GM18870 (cell line): ENCODE measurements at regions not wholly inside any gene's neighbourhood (a gene's known extent, or its start where the extent isn't known, plus 50 kb on each side); places are given as distances from the start of the nearest gene placed in this dataset.

Source experiments
- ATAC-seq: cut with Tn5 transposase; IDR thresholded peaks from one replicate; pipeline ENCODE4 v1.9.1; 2021; ENCODE audit warnings: moderate library complexity; ENCODE audit not compliant: unreplicated experiment

DNA sequence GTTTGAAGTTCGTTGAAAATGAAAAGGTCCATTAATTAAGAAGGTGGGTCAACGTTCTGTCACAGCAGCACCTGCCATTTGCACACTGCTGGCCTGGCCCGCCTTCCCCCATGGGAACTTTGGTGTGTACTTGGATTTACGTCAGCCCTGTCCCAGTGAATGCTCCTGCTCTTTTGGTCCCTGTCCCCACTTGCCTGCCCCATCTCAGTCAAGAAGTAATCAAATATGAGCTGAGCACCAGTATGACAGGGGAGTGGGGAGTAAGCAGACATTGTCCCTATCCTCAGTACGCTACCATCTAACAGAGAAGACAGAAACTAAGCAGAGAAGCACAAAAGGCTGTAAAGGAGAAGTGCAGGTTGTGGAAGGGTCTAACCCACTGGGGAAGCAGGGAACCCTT is 65.1 kb downstream of the SLC4A3 start:
- no peak for ATAC-seq

DNA sequence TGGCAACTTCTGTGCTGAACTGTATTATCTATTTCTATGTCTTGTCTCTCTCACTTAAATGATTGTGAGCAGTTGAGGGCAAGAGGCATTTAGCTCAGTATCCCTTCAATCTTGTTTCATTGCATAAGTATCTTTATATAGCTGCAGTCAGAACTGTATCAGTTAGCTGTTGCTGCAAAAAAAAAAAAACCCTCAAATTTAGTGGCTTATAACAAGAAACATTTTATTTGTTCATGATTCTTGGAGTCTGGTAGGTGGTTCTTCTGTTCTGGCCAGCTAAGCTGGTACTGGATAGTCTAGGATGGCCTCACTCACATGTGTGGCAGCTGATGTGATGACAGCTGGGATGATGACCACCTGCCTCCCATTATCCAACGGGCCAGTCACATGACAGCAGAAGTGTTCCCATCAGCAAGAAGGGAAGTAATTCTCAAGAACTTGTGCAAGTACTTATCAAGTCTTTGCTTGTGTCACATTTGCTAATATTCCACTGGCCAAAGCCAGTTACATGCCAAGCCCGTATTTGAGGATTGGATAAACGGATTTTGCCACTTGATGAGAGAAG is 67.8 kb downstream of the SLC4A3 start:
- ATAC-seq, result no peak

DNA sequence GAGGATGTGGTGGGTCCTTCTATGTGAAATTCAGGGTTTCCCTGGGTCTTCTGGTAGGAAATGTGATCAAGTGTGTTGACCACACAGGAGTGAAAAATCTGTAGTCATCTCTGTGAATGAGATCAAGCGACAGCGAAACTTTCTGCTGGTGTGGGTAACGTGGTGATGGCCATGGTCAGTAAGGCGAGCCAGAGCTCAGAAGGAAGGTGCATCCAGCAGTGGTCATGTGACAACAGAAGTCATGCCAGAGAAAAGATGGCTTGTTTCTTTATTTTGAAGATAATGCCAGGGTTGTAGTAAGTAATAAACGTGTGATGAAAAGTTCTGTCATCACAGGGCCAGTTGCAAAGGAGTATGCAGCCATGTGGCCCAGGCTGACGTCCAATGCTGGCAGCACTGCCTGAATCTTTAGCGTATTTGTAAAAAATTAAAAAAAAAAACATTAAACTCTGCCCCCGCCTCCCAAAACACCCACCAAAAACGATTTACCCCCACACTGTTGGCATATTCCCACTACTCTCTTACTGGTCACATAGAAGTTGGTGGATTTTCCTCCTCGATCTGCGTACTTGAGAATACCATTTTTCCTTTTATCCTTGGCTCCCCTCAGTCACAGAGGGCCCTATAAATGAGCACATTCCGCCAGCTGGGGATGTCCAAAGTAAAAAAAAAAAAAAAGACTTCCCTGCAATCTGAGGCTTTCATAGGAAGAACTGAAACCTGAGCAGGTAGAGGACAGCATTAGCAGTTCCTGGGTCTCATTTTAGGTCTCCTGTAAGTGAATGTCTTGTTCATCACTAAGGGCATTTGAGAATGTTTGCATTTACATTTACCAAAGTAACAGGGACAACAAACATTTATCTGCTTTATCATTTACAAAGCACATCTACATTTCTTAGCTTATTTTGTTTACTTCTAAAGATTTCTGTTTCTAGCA is 70.6 kb downstream of the SLC4A3 start:
- no peak for ATAC-seq

DNA sequence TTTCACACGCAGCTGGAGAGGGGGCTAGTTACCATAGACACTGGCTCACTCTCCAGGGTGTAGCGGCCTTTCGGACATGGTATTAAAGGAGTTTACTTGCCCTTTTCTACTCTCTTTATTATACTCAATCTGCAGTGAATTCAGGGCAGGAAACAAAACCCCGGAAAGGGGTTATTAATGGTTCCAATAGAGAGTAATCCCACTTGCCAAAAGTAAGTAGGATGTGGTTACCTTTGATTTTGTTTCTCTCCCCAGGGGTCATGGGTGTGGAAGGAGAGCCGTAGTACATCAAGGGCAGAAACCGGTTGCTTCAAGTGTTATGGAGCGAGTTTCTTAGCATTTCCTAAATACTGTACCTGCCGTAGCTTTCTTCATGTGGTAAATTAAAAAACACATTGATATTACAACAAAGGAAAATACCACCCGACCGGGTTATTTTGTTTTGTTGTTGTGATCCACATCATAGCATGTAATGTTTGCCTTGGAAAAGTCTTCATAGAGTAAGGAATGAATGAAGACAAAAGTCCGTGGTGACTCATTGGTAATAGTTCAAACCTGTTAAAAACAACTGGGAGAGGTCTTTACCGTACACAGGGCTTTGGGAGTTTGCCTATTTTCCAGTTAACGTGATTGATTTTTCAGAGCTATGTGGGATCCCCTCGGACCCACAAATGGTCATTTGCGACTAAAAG is 71.5 kb downstream of the SLC4A3 start:
- ATAC-seq, result no peak

DNA sequence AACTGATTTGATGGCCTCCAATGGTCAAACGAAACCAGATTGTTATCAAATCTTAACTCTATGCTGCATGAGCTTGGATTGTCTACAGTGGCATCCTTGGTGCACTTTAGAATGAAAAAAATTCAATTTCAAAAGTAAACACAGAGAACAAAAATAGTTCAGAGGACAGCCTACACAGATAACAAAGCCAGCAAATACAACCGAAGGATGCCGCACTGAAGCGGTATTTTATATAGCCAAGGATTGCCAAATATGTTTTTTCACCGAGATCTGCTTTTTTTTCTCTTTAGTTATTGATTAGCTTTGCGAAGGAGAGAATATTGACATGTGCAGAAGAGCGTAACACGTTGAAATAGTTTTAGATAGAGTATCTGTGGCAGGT is 72.0 kb downstream of the SLC4A3 start:
- no peak for ATAC-seq

DNA sequence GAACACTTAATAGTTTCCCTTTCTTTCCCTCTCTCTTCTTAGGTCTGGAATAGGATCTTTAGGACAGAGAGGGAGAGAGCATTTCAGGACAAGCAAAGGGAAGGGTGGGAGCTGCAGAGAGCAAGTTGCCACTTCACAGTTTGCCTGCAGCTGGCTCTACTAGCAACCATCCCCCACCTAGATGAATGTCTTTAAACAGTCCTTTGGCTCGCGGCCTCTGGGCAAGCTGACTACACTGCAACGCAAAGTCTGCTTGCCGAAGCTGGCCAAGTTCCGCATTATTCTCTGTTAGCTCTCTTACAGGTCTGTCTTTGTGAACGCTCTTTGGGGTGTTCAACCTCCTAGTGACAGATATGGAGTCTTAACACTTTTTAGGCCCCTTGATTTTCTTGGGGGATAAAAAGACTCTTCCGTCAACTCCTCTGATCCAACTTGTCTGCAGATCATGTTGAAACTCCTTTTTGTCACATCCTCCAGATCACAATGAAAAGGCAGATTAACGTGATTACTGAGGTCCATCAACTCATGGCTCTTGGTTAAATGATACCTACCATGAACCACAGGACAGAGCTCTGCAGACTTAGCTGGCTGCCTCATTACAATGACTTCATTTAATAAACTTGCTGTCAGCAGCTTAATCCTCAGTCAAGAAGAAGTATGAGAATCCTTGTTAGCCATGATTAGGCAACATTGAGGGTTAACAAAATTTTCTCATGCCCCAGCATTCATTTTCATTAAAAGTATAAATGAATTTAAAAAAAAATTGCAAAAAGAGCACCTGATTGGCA is 74.6 kb downstream of the SLC4A3 start:
- no peak for ATAC-seq

DNA sequence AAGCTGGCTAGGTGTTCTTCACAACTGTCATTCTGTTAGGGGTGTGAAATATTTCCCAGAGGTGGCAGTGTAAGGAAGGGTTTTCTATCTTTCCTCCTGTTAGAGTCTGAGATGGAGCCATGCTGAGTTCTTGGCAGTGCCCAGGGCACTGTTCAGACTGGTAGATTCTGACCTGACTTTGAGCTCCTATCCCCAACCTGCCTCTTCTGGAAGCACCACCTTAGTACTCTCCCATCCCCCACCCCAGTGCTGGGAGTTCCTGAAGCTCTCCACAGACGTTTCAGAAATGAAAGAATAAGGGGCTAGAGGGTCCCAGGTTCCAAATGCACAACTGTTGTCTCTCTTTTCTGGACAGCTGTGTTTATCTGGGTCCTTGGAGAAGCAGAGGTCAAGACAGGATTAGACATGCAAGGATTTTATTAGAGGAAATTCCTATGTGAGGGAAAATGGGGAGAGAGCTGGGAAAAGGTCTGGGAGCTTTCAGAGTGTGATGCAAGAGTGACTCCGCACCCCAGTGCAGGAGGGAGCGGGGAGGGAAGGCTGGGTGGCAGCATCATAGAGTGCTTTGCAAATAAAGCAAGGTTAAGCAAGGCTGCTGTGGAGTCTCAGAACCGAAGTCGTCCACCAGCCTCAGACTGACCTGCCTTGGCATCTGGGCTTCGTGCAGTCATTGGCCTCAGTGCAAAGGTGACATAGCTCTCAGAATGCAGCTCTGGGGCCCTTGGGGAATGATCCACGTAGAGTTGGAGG is 75.5 kb downstream of the SLC4A3 start:
- no peak for ATAC-seq

DNA sequence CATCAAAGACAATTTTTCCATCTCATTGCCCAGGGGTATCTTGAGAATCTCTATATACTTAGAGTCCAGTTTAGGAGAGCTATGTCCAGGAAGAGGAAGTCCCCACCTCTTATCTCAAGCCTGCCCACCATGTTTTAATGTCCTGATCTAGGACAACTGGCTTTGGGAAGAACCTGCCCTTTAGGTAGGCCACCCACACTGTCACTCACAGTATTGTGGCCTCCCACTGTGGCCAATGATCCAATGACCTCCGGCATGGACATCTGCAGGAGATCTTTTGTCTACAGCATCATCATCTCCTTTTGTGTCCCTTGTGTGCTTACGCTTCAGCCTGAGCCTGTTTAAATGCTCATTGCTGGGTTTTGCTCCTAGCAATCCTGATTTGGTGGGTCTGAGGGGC is 77.4 kb downstream of the SLC4A3 start:
- no peak for ATAC-seq

DNA sequence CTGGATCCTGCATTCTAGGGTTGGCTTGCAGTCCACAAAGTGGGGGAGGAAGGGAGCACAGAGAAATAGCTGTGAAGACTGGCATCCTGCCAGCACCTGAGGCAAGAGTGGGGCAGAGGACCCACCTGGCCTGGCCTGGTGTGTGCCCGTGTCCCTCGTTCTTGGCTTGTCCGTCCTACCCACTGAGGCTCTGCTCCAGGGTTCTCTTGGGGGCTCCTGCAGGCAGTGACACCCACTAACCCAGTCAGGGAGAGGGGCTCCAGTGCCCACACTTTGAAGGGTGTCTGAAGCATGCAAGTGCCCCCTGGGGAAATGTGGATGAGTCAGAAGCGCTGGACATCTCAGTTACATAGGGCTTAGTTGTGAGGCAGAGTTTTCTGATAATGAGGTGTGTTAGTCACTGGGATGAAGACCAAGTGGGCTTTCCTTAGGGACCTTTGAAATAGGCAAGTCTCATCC is 79.4 kb downstream of the SLC4A3 start:
- ATAC-seq, result no peak

DNA sequence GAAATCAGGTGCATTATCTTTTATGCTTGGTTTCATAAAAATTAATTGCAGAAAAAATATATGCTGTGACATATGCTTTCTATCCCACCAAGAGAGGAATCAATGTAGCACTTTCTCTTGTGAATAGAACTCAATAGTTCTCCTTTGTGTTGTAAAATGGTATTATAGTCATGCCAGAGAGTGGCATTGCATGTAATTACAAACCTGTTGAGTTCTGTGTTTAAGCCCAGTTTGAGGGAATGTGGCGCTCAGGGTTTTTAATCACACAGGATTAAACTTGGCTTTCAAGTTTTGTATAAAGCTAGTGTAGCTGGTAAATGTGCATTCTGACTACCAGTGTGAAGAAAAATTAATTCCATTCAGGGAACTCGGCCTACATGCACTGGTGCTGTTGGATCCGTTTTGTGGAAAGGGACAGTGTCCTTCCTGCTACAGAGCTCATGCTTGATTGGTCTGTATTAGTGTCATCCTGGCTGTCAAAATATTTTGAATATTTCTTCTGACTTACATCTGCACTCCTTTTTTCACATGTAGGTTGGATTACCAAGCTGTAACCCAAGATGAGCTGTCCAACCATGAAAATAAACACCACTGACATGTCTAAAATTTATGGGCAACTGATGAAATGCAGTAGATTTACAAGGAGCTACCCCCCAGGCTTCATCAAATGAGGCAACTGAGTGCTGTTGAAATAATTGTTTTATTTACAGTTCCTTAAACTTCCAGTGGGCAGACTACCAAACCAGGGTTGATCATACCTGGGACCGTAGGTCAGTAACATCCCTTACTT is 80.3 kb downstream of the SLC4A3 start:
- ATAC-seq, result no peak

DNA sequence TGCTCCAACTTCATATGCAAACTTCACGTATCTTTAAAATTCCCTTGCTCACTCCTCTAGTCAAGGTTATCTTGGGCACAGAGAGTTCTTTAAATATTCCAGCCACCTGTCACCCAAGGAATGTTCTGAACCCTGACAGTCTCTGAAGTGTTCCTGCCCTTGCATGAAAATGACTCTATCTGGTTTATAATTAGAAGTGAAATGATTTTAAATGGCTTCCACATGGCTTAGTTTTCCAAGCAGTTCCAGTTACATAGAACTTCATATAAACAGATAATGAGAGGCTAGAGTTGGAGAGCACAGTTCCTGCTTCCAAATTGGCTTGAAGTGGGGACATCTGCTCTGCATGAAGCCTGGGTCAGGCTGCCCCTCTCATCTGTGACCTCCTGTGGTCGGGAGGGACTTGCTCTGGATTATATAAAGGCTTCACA is 81.9 kb downstream of the SLC4A3 start:
- no peak for ATAC-seq

DNA sequence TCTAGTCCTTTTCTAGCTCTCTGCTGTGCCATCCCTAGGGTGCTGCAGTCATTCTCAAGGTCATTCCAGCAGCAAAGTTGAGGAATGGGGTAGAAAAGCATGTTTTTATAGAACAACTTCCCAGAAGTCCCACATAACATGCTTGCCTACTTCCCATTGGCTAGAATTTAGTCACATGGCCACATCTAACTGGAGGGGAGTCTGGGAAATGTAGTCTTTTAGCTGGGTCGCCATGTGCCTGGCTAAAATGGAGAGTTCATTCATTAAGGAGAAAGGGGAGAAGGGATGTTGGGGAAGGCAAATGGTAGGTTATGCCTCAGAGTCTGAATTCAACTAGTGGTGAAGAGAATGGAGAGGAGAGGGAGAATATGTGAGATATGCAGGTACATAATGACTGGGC is 85.7 kb downstream of the SLC4A3 start:
- no peak for ATAC-seq

DNA sequence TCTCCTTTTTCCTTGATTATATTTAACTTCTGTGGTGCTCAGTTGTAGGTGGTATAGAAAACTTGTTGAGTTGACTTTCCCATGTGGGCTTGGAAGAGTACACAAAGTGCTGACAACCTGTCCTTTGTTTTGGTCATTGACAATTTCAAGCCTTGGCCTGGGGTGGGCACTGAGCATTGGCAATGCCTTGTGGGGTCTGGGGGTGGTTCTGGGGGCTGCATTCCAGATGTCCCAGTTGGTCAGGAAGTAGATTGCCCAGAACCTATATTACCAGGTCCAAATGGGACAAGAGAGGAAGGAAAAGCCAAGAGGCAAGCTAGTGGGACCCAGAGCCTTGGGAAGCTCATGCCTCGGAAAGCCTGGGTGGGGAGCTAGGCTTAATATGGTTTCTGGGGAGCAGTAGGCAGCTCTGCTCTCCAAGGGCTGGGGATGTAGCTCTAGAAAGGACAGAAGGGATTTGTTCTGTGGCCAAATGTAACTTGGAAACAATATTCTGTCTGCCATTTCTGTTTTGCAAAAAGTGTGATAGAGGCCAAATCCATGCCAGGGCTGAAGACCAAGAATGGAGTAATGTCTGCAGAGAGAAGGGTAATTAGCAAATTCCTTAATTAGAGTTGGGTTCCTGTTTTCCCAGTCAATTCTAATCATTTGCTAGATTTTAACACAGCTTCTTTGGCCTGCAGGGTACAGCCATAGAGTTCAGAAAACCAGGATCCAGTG is 87.4 kb downstream of the SLC4A3 start:
- ATAC-seq, result no peak

DNA sequence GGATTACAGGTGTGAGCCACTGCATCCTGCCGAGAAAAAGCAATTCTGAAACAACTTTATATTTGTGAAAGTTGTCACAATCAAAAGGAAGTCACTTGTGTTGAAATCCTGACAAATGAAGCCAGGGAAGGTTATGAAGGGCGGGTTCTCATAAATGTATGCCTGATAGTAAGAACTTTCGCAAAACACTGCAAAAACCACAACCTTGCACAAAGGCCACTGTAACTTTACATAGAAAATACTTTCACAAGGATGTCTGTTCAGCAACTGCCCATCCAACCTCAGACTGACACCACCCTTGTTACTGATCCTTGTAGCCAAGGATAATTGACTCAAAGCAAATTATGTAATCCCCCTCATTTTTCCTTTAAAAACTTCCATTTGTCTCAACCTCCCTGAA is 90.6 kb downstream of the SLC4A3 start:
- no peak for ATAC-seq

DNA sequence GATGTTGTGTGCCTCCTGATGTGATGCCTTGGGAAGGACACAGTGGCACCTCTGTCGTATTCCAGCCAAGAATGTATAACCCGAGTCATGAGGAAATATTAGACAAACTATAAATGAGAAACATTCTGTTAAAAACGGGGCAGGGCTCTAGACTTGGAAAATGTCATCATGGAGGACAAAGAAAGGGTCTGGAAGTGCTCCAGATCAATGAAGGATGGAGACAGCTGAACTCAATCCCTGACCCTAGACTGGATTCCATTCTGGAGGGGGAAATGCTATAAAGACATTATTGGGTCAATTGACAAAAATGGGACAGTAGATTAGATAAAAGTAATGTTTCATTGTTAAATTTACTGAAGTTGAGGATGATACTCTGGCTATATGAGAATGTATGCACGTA is 92.1 kb downstream of the SLC4A3 start:
- ATAC-seq, result no peak

DNA sequence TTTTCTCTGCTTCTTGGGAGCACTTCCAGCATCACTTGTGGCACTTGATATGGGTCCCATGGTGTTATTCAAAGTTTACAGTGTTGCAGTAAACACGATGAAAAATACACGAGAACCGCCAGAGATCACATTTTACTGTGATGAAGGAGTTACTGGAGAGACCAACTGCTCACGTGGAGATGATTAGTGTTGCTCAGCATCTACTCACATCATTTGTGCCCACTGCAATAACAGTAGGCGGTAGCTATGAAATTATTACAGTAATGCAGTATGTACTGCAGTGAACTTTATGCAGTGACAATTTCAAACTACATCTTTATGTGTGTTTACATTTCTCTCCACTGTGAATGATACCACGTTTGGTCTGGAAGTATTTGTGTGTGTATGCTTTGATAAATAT is 93.5 kb downstream of the SLC4A3 start:
- no peak for ATAC-seq

DNA sequence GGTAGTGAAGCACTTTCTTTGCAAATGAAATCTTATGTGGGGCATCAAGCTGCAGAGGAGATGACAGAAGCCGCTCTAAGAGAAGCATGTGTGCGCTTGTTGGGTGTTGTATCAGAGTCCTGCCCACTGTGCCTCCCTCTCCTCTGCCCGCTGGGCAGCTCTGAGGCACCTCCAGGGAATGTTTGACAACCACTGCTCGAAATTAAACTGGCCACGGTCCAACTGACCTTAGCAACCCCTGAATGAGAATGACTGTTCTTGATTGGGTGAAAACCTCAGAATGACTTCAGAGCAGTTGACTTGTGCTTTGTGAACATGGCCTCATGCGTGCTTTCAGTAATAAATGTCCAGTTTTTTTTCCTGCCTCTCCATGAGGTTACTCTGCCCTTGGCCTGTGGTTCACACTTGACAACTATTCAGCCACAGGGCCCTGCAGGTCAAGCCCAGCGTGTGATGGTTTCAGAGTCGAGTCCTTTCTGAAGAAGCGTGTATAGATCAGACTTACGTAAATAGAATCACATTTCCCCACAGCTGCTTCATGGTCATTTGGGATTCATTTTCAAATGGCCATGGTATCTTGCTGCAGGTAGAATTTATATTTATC is 94.9 kb downstream of the SLC4A3 start:
- no peak for ATAC-seq

DNA sequence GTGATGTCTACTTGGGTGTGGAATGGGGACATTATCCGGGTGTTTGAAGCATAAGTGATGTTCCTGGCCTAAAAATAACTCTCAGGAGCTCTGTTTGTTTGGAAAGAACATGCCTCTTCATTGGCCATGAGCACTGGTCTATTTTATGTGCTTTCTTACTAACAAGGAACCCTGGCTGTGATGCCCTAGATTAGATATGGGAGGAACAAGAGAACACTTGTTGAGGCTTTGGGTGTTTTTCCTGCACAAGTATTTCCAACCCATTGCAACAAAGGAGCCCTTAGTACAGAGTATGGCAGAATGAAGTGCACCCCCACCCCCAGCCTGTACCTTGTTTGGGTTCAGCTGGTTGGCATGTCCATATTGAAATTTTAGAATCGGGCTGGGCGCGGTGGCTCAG is 95.9 kb downstream of the SLC4A3 start:
- no peak for ATAC-seq

DNA sequence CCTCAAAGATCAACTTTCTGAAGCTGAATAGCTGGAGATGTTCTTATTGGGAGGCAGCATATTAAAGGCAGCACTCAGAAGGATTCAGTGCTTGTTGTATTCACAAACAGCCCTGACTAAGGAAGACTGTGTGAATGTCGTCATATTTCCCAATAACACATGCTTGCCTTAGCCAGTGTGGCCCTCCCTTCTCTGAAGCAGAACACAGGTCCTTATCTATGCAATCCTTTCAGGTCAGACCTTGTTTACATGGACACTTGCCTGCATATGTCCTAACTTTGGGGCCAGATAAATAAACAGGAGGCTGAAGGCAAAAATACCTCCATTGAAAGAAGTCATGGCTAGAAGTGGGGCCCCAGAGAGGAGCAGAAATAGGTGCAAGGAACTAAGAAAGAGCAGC is 97.2 kb downstream of the SLC4A3 start:
- ATAC-seq, result no peak
